ENCODE measurements at regions not wholly inside any gene's neighbourhood (a gene's known extent, or its start where the extent isn't known, plus 50 kb on each side); places are given as distances from the start of the nearest gene placed in this dataset.

DNA sequence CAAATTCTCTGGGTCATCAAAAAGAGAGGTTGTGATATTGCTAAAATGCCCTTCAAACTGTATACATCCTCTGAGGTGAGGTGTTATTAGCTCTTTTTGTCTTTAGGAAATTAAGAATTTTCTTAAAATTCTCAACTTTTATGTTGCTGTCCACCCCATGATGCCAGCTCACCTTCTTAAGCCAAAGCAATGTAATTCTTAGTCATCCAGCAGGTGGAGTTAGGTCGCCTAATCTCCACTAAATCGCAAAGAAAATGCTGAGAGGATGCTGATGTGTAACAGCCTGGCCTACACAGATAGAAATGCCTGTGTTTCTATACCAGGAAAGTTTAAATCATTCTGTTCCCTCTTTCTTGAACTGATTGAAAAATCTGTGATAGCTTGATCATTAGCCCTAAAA lies 770.2 kb upstream of the ALCAM start:
- TF ChIP-seq, protein P1, sequence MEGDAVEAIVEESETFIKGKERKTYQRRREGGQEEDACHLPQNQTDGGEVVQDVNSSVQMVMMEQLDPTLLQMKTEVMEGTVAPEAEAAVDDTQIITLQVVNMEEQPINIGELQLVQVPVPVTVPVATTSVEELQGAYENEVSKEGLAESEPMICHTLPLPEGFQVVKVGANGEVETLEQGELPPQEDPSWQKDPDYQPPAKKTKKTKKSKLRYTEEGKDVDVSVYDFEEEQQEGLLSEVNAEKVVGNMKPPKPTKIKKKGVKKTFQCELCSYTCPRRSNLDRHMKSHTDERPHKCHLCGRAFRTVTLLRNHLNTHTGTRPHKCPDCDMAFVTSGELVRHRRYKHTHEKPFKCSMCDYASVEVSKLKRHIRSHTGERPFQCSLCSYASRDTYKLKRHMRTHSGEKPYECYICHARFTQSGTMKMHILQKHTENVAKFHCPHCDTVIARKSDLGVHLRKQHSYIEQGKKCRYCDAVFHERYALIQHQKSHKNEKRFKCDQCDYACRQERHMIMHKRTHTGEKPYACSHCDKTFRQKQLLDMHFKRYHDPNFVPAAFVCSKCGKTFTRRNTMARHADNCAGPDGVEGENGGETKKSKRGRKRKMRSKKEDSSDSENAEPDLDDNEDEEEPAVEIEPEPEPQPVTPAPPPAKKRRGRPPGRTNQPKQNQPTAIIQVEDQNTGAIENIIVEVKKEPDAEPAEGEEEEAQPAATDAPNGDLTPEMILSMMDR (IDR thresholded peaks at IDR 0.05) = no peak
- no peak for TF ChIP-seq POLR2A (IDR thresholded peaks at IDR 0.05)
- TF ChIP-seq POLR2AphosphoS5 (IDR thresholded peaks at IDR 0.05; ENCODE audit: insufficient read depth in 1 of 2, low read depth in 1 of 2) = no peak
